ENCODE measurements at regions not wholly inside any gene's neighbourhood (a gene's known extent, or its start where the extent isn't known, plus 50 kb on each side); places are given as distances from the start of the nearest gene placed in this dataset.

GRCh38 chr7:156124356-156124755 is 312.1 kb upstream of the SHH start:
- Histone ChIP-seq H3K27ac (no peak overlapping the region), H3K36me3 (no peaks in the 10 kb centered on the region), H3K4me3 (no peak overlapping the region), H3K27me3 (peaks cover 0 to 5% of the 10 kb centered on the region in 2 donors), H3K9me3 (no peaks in the 10 kb centered on the region), H3K4me1 (no peaks in the 10 kb centered on the region)
- DNase-seq (ENCODE audit: low spot score in 2 of 2), result no peak
- intact Hi-C loops (cut with DNase I; ENCODE audit: low total_unique reads), result loop anchor here (5.0 kb wide), 1 partner anchor 1482 kb away; no protein-coding TSS in a partner anchor
- TF ChIP-seq CTCF (IDR thresholded peaks at IDR 0.05) (no peak), POLR2AphosphoS5 (IDR thresholded peaks at IDR 0.05) (no peak), POLR2A (IDR thresholded peaks at IDR 0.05) (no peak)

- Histone ChIP-seq H3K4me1 (no peaks in the 10 kb centered on the region), H3K4me3 (no peak overlapping the region), H3K27ac (no peak overlapping the region), H3K27me3 (peaks cover 0 to 5% of the 10 kb centered on the region in 2 donors), H3K36me3 (no peaks in the 10 kb centered on the region), H3K9me3 (no peaks in the 10 kb centered on the region)
- no peak for DNase-seq (ENCODE audit: low spot score in 2 of 2)
- TF ChIP-seq CTCF (IDR thresholded peaks at IDR 0.05), result no peak
- TF ChIP-seq POLR2AphosphoS5 (IDR thresholded peaks at IDR 0.05), result no peak
- TF ChIP-seq POLR2A (IDR thresholded peaks at IDR 0.05), result no peak
- intact Hi-C loops (cut with DNase I; ENCODE audit: low total_unique reads), result loop anchor here (5.0 kb wide), 1 partner anchor 1481 kb away; no protein-coding TSS in a partner anchor
Measured at GRCh38 chr7:156123362-156123761, 311.1 kb upstream of the SHH start.

GRCh38 chr7:156122752-156123354 is 310.6 kb upstream of the SHH start:
- Histone ChIP-seq H3K9me3 (no peaks in the 10 kb centered on the region), H3K27ac (no peak overlapping the region), H3K27me3 (peaks cover 0 to 5% of the 10 kb centered on the region in 2 donors), H3K4me3 (no peak overlapping the region), H3K36me3 (no peaks in the 10 kb centered on the region), H3K4me1 (no peaks in the 10 kb centered on the region)
- intact Hi-C loops (cut with DNase I; ENCODE audit: low total_unique reads), result loop anchor here (5.0 kb wide), 1 partner anchor 1481 kb away; no protein-coding TSS in a partner anchor
- TF ChIP-seq POLR2AphosphoS5 (IDR thresholded peaks at IDR 0.05) (no peak), POLR2A (IDR thresholded peaks at IDR 0.05) (no peak), CTCF (IDR thresholded peaks at IDR 0.05) (no peak)
- no peak for DNase-seq (ENCODE audit: low spot score in 2 of 2)

GRCh38 chr7:156121956-156122355 is 309.7 kb upstream of the SHH start:
- Histone ChIP-seq H3K4me1 (no peaks in the 10 kb centered on the region), H3K4me3 (no peak overlapping the region), H3K27me3 (peaks cover 0 to 5% of the 10 kb centered on the region in 2 donors), H3K36me3 (no peaks in the 10 kb centered on the region), H3K27ac (no peak overlapping the region), H3K9me3 (no peaks in the 10 kb centered on the region)
- DNase-seq (ENCODE audit: low spot score in 2 of 2), result no peak
- no peak for TF ChIP-seq CTCF (IDR thresholded peaks at IDR 0.05)
- TF ChIP-seq POLR2AphosphoS5 (IDR thresholded peaks at IDR 0.05), result no peak
- TF ChIP-seq POLR2A (IDR thresholded peaks at IDR 0.05), result no peak
- intact Hi-C loops (cut with DNase I; ENCODE audit: low total_unique reads), result loop anchor here (5.0 kb wide), 1 partner anchor 1480 kb away; no protein-coding TSS in a partner anchor

GRCh38 chr7:156121434-156121833 is 309.2 kb upstream of the SHH start:
- intact Hi-C loops (cut with DNase I; ENCODE audit: low total_unique reads), result loop anchor here (5.0 kb wide), 1 partner anchor 1479 kb away; no protein-coding TSS in a partner anchor
- no peaks in the 10 kb centered on the region for H3K9me3 ChIP-seq
- H3K4me1 ChIP-seq, result no peaks in the 10 kb centered on the region
- H3K36me3 ChIP-seq, result no peaks in the 10 kb centered on the region
- no peak overlapping the region for H3K4me3 ChIP-seq
- H3K27me3 ChIP-seq, result peaks cover 0 to 5% of the 10 kb centered on the region in 2 donors
- TF ChIP-seq POLR2AphosphoS5 (IDR thresholded peaks at IDR 0.05) (no peak), CTCF (IDR thresholded peaks at IDR 0.05) (no peak), POLR2A (IDR thresholded peaks at IDR 0.05) (no peak)
- no peak overlapping the region for H3K27ac ChIP-seq
- DNase-seq (ENCODE audit: low spot score in 2 of 2), result no peak

Data from breast epithelium (tissue), 4 donors.